ENCODE measurements at regions not wholly inside any gene's neighbourhood (a gene's known extent, or its start where the extent isn't known, plus 50 kb on each side); places are given as distances from the start of the nearest gene placed in this dataset.

DNA sequence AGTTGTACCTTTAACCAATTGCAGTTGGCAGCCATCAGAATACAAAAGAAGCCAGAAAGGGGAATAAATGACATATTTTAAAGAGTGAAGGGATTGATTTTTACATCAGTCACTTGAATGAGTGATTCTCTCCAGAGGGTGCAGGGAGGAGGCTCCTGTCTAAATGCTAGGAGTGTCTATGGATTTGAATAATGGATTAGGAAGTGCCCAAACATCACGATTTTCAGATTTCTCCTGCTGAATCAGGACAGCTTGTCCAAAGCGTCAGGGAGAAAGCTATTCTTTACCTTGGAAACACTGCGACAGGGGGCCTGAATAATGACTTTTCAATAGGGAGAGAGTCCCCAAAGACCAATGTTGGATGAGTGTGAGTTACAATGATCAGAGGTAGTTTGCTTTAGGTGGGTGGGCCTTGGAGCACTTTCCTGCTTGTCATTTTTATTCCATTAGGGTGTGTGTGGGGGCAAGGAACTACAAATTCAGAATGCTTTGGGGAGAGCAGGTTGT is 735.5 kb downstream of the KCNA4 start:
- TF ChIP-seq, protein P1, sequence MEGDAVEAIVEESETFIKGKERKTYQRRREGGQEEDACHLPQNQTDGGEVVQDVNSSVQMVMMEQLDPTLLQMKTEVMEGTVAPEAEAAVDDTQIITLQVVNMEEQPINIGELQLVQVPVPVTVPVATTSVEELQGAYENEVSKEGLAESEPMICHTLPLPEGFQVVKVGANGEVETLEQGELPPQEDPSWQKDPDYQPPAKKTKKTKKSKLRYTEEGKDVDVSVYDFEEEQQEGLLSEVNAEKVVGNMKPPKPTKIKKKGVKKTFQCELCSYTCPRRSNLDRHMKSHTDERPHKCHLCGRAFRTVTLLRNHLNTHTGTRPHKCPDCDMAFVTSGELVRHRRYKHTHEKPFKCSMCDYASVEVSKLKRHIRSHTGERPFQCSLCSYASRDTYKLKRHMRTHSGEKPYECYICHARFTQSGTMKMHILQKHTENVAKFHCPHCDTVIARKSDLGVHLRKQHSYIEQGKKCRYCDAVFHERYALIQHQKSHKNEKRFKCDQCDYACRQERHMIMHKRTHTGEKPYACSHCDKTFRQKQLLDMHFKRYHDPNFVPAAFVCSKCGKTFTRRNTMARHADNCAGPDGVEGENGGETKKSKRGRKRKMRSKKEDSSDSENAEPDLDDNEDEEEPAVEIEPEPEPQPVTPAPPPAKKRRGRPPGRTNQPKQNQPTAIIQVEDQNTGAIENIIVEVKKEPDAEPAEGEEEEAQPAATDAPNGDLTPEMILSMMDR (IDR thresholded peaks at IDR 0.05) = no peak
- Mint-ChIP-seq H3K27ac (no peak overlapping the region), H3K36me3 (ENCODE audit: low read depth) (no peaks in the 10 kb centered on the region), H3K4me3 (no peak overlapping the region), H3K27me3 (no peaks in the 10 kb centered on the region), H3K9me3 (peaks cover 6% of the 10 kb centered on the region), H3K4me1 (ENCODE audit: low read depth) (no peaks in the 10 kb centered on the region)
- POLR2A ChIA-PET = no interaction called here
- intact Hi-C loops (cut with micrococcal nuclease) = no loop called here
- CTCF ChIA-PET = no interaction called here
- DNase-seq = no peak
- ATAC-seq = no peak

- no peak for ATAC-seq
- H3K27me3 Mint-ChIP-seq = no peaks in the 10 kb centered on the region
- TF ChIP-seq, protein P1 (IDR thresholded peaks at IDR 0.05) = no peak
- DNase-seq = no peak
- H3K27ac Mint-ChIP-seq = no peak overlapping the region
- H3K9me3 Mint-ChIP-seq = peaks cover 6% of the 10 kb centered on the region
- no peaks in the 10 kb centered on the region for H3K4me1 Mint-ChIP-seq (ENCODE audit: low read depth)
- intact Hi-C loops (cut with micrococcal nuclease) = no loop called here
- H3K36me3 Mint-ChIP-seq (ENCODE audit: low read depth) = no peaks in the 10 kb centered on the region
- CTCF ChIA-PET = no interaction called here
- H3K4me3 Mint-ChIP-seq = no peak overlapping the region
- POLR2A ChIA-PET = no interaction called here
Observed at GRCh38 chr11:29280452-29280851, 736.4 kb downstream of the KCNA4 start.

DNA sequence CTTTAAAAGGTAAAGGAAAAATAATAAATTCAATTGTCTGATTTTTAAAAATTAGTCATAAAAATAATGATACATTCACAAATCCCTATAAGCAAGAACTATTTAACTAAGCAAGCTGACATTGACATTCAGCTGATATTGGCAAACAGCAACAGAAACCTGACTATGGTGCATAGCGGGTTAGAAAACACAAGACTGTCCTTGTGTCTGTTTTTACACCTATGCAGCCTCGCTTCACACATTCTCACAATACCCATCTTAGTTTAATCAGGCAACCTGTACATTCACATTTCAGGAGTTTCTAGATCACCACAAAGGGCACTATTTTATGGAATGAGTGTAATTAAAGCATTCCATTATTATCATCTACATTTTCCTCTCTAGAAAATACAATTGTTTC is 737.1 kb downstream of the KCNA4 start:
- Mint-ChIP-seq H3K9me3 (peaks cover 8% of the 10 kb centered on the region), H3K27ac (no peak overlapping the region), H3K4me3 (no peak overlapping the region), H3K27me3 (no peaks in the 10 kb centered on the region), H3K4me1 (ENCODE audit: low read depth) (no peaks in the 10 kb centered on the region), H3K36me3 (ENCODE audit: low read depth) (no peaks in the 10 kb centered on the region)
- POLR2A ChIA-PET = no interaction called here
- intact Hi-C loops (cut with micrococcal nuclease) = no loop called here
- DNase-seq (no peak), ATAC-seq (no peak)
- CTCF ChIA-PET = no interaction called here
- TF ChIP-seq, protein P1 (IDR thresholded peaks at IDR 0.05) = no peak

DNA sequence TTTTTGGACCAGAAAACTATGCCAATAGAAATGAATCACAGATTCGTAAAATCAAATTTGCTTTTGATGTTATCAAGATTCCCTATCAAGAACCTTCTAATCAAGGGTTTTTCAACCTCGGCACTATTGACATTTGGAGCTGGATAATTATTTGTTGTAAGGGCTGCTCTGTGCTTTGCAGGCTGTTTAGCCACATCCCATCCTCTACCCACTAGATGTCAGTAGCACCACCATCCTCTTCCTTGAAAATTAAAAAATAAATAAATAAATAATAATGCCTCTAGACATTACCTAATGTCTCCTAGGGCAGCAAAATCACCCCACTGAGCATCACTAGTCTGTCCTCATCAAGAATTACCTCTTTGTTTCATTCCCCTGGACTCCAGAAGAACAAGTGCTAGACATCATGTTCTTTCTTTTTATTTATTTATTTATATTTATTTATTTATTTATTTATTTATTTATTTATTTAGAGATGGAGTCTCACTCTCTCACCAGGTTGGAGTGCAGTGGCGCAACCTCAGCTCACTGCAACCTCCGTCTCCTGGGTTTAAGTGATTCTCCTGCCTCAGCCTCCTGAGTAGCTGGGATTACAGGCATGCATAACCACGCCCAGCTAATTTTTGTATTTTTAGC is 744.7 kb downstream of the KCNA4 start:
- DNase-seq (no peak), ATAC-seq (no peak)
- CTCF ChIA-PET = no interaction called here
- POLR2A ChIA-PET = interaction anchor here (0.7 kb wide), 1 partner anchor 1520 kb away, joined by 3 read pairs; no protein-coding TSS in a partner anchor
- TF ChIP-seq, protein P1 (IDR thresholded peaks at IDR 0.05) = no peak
- no peak overlapping the region for H3K27ac Mint-ChIP-seq
- H3K36me3 Mint-ChIP-seq (ENCODE audit: low read depth) = no peaks in the 10 kb centered on the region
- H3K4me1 Mint-ChIP-seq (ENCODE audit: low read depth) = no peaks in the 10 kb centered on the region
- no peak overlapping the region for H3K4me3 Mint-ChIP-seq
- peaks cover 2% of the 10 kb centered on the region for H3K9me3 Mint-ChIP-seq
- no peaks in the 10 kb centered on the region for H3K27me3 Mint-ChIP-seq
- intact Hi-C loops (cut with micrococcal nuclease) = no loop called here

DNA sequence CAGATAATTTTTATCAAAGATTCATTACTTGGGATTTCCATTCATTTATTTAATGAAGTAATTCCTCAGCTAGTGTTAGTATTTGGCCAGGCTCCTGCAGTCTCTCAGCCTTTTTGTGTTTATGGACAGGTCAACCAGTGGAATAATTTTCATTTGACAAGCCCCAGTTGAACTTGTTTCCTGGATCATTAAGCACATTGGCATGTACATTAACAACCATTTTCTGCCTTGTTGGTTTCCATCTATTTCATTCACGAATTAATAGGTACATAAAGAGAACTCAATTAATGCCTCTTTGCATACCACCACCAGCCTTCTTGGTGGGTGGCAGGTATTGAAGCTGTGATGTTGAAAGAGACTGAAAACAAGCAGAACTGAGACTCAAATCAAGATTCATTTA is 745.2 kb downstream of the KCNA4 start:
- ATAC-seq (no peak), DNase-seq (no peak)
- CTCF ChIA-PET = no interaction called here
- Mint-ChIP-seq H3K4me1 (ENCODE audit: low read depth) (no peaks in the 10 kb centered on the region), H3K9me3 (peaks cover 2% of the 10 kb centered on the region), H3K36me3 (ENCODE audit: low read depth) (no peaks in the 10 kb centered on the region), H3K27ac (no peak overlapping the region), H3K27me3 (no peaks in the 10 kb centered on the region), H3K4me3 (no peak overlapping the region)
- POLR2A ChIA-PET = no interaction called here
- TF ChIP-seq, protein P1 (IDR thresholded peaks at IDR 0.05) = no peak
- intact Hi-C loops (cut with micrococcal nuclease) = no loop called here

Data from activated CD8-positive, alpha-beta T cell treated with anti-CD3 and anti-CD28 coated beads for 36 hours (primary cell).